NCI-H460 (cell line): ENCODE measurements at regions not wholly inside any gene's neighbourhood (a gene's known extent, or its start where the extent isn't known, plus 50 kb on each side); places are given as distances from the start of the nearest gene placed in this dataset.
A peak's percentile ranks its signal among the peaks of the same experiment; 100 is the strongest.

Source experiments
- DNase-seq: peaks from one replicate; pipeline ENCODE4 v3.0.0-alpha.2; 2016; ENCODE audit warnings: low read depth; ENCODE audit errors: extremely low read depth

- no peak for DNase-seq
Measured at GRCh38 chr6:140073456-140073855, 699.0 kb upstream of the CITED2 start.

DNA sequence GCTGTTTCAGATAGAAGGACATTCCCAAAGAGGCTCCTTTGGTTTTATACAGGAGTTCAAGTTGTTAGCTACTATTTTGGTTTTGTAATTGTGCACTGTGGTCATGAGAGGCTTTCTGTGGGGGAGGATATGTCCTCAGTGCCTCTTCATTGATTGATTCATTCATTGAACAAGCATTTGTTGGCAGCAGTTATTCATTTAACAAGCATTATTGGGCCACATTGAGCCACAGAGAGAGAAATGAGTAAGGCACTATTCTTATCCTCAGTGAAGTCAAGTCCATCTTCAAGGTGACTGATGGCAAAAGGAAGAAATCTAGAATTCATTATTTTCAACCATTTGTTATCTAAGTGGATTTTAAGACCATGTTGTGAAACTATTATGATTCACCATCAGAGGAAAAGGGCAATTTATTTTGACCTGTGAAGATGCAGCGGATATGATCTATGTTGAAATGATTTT lies 697.2 kb upstream of the CITED2 start:
- DNase-seq = no peak

GRCh38 chr6:140070846-140071473 lies 696.5 kb upstream of the CITED2 start:
- no peak for DNase-seq

- DNase-seq = no peak
Measured at GRCh38 chr6:140069576-140069975, 695.1 kb upstream of the CITED2 start.

DNA sequence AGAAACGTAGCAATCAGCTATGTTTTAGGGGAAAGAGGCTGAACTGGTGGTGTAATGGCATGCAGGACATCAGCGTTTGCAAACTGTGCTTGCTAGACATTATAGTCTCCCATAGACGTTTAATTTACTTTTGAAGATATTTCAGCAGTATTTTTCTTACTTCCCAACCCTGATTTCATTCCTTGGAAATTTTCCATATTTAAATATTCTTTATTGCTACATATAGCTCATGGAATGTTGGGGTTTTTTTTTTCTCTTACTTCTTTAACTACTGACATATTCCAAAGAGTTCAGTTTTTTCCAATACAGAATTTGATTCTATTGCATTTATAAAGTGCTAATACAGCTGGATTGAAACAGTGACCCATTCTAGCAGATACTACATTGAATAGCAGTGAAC lies 694.4 kb upstream of the CITED2 start:
- no peak for DNase-seq

- no peak for DNase-seq
Measured at GRCh38 chr6:140064366-140064765, 689.9 kb upstream of the CITED2 start.

DNA sequence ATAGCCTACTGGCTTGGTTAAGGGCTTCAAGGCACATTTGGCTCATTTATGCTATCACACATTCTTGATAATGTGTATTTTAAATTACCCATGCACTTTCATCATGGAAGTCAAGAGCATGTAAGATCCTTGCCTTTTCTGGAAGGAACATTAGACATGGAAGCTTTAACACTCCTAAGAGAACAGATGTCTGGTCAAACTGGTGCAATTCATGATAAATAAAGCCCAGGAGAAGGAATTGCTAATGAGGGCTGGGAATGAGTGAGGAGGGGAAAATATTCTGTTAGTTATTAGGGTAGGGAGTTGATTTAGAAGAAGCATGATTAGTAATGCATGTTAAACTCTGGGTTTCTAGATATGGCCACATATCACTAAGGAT lies 688.6 kb upstream of the CITED2 start:
- no peak for DNase-seq

GRCh38 chr6:140062043-140063020 lies 687.9 kb upstream of the CITED2 start:
- DNase-seq = peak; percentile 30

DNA sequence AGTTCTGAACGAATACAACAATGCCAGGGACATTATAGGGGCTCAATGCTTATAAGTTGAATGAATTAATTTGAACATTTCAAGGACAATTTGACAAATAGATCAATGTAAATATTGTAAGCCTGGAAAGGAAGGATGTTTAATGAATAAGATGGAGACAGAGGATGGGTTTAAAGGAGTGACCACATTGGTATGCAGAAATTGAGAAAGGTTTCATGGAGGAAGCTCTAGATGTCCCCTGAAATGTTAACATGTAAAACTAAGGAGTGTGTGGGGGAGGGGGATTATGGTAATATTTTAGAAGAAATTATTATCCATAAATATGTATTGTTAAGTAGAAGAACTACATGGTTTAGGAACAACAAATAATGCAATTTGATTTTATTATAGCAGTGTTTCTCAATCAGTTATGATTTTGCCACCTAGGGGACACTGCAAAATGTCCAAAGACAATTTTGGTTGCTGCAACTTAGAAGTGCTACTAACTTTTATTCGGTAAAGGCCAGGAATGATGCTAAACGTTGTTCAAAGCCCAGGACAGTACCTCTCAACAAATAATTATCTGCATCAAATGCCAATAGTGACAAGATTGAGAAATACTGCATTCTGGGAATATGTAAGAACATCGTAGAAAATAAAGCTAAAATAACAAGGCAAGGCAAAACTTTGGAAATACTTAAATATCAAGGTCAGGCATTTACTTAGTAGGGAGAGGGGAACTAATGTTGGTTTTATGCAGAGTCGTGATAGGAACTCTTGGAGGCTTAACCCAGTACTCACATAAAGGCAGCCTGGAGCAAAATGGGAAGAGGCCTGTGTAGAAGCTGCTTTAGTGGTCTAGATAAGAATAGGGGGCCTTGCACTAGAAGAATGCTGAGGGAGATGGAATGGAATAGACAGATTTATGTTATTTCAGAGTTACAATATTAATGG lies 686.9 kb upstream of the CITED2 start:
- DNase-seq = no peak

DNA sequence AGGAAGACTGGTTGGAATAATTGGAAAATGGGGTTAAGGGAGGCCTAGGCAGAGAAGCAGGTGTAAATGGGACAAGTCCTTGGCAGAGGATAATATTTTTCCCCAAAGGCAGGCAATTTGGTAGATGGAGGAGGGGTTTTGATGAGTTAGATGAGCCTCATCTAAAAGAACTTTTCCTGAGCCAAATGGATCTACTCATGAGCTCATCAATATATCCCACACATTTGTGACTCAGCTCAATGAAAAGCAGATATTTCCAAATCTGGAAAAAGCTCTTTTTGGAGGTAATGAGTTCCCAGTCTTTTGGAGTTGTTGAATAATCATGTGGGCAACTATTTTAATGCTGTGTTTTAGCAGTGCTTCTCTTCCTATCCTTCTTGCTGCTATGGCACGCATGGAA lies 685.5 kb upstream of the CITED2 start:
- no peak for DNase-seq

GRCh38 chr6:140058863-140059262 lies 684.4 kb upstream of the CITED2 start:
- no peak for DNase-seq

DNA sequence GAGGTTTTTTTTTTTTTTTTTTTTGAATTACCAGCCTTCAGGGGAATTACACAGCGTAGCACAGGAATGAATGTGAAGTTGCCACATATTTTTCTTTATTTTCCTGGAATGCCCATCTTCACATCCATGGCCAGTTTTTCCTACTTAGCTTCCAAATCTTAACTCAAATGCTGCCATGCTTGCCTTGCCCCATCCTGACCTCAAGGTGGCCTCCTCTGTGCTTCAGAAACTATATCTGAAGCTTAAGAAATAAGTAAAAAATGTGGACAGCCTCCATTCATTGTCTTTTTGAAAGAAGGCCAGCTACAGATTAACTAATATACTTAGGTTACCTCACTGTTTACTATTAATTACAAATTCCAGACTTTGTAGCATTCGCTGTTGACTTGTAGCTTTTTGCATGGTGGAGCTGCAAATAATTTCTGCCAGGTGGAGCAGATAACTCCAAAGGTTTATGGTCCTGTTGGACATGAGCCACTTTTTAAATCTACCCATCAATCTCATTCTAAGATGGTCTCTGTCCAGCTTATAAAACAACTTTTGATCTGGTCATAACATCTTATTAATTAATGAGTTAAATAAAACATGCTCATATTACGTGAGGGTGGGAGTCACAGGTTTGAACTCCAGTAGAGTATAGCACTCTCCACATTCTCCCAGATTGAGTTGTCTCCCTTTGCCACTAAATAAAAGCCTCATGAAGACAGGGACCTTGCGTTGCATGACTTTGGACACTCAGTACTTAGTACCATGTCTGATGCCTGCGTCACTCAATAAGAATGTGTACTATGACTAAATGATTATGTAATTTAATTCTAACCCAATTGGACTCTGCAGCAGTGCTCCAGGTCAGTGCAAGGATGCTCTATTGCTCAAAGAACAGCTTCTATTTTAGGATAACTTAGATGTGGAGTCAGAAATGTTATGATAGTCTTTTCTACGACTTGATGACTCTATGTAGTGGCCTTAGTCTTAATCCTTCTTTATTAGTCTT lies 678.6 kb upstream of the CITED2 start:
- no peak for DNase-seq

- peak; percentile 71 for DNase-seq
Measured at GRCh38 chr6:140051521-140052512, 677.4 kb upstream of the CITED2 start.

- peak; percentile 83 for DNase-seq
Measured at GRCh38 chr6:140050101-140050995, 675.9 kb upstream of the CITED2 start.

- no peak for DNase-seq
Measured at GRCh38 chr6:140049251-140049650, 674.8 kb upstream of the CITED2 start.

DNA sequence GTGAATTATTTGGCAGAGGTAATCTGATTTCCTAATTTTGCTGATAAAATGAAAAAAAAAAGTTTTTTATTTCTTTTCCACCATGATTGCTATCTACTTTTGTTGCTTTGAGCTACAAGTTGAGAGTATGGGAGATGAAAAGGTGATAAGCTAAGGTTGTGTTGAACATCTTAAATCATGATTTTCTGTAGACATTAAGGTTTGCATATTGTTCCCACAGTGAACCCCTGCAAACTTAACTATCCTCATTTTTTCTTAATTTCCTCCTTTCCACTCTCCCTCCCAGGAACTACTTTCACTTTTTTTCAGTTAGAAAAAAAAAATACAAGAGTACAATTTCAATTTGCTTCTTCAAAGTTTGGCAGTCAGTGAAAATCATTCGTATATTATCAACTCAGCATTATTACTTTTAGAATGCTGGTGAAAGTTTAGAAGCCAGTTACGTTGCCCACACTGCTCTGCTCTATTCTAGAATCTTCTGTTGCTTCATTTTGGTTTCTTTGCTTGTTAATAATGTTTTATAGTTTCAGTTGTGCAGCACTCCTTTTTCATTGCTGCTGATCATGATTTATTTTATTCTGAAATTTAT lies 673.8 kb upstream of the CITED2 start:
- DNase-seq = no peak

GRCh38 chr6:140047321-140047720 lies 672.9 kb upstream of the CITED2 start:
- no peak for DNase-seq
